ENCODE measurements at regions not wholly inside any gene's neighbourhood (a gene's known extent, or its start where the extent isn't known, plus 50 kb on each side); places are given as distances from the start of the nearest gene placed in this dataset.

DNA sequence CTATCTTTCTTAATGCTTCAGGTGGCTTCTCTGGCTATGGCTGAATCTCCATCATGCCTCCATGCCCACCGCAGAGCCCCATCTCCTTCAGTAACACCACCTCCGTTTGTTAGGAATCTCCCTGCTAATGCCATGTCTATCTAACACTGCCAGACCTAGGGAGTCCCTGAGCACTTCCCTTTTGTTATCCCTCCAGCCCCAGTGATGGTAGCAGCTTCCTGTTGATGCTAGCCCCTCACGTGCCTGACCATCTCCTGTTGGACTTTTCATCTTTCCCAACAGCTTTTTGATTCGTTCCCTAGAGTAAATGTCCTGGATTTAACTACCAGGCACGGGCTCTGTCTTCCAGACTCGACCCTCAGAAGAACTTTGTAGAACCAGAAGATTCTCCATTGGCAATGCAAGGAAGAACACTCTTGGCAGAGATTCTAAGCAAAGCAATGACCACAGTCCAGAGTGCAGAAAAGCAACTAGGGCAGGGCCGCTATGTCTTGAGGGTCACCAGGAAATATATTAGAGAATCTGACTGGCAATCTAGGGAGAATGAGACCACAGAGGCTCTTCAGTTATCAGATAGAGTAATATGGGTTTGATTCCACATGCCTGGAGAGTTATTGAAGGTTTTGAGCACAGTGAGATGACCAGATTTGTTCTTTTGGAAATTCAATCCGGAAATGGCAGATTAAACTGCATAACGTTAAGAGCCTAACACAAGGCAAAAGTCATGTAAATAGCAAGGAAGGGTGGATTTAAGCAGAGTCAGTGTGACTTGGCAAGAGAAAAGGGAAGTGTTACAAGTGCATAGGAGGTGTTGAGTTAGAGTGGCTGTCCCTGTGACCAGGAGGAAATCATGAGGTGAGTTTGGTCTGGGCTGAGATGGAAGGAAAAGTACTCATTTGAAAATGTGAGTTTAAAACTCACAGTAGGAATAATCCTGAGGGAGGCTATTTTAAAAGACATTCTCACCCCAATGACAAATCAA is 555.2 kb downstream of the ACTL7B start:
- H3K79me1 ChIP-seq (ENCODE audit: low read depth in 1 of 2, low read length in 2 of 2): no peaks in the 10 kb centered on the region
- H3K4me1 ChIP-seq (ENCODE audit: control insufficient read depth, insufficient read depth, low read length): peaks cover 5% of the 10 kb centered on the region; the same call in 1 of the 2 replicates
- H3K4me3 ChIP-seq (ENCODE audit: insufficient read depth, low read depth, low read length): no peak overlapping the region
- H3K9ac ChIP-seq (ENCODE audit: low read depth, low read length): no peak overlapping the region
- no peak overlapping the region for H3K14ac ChIP-seq (replicated peaks; ENCODE audit: low read depth, low read length)
- H2AK9ac ChIP-seq (replicated peaks; ENCODE audit: low read depth, low read length, poor library complexity): no peak overlapping the region
- no peaks in the 10 kb centered on the region for H4K20me1 ChIP-seq (ENCODE audit: insufficient read depth, low read length)
- no peak overlapping the region for H4K8ac ChIP-seq (ENCODE audit: low read depth in 2 of 2, low read length in 2 of 2)
- H3K9me1 ChIP-seq (ENCODE audit: insufficient read depth, low read length): no peaks in the 10 kb centered on the region
- H2BK15ac ChIP-seq (ENCODE audit: low read depth, low read length): no peak overlapping the region
- H3K18ac ChIP-seq (ENCODE audit: low read depth, low read length): no peak overlapping the region
- H4K91ac ChIP-seq (ENCODE audit: insufficient read depth, low read depth, low read length): no peak overlapping the region
- DNase-seq (no peak), ATAC-seq (ENCODE audit: low read depth) (no peak)
- no peak overlapping the region for H2BK20ac ChIP-seq (ENCODE audit: low read depth, low read length)
- H3K23ac ChIP-seq (ENCODE audit: low read depth, low read length): no peak overlapping the region
- no peak for TF ChIP-seq BHLHE40 (IDR thresholded peaks at IDR 0.05; ENCODE audit: low read depth, low read length)
- TF ChIP-seq, protein P1, sequence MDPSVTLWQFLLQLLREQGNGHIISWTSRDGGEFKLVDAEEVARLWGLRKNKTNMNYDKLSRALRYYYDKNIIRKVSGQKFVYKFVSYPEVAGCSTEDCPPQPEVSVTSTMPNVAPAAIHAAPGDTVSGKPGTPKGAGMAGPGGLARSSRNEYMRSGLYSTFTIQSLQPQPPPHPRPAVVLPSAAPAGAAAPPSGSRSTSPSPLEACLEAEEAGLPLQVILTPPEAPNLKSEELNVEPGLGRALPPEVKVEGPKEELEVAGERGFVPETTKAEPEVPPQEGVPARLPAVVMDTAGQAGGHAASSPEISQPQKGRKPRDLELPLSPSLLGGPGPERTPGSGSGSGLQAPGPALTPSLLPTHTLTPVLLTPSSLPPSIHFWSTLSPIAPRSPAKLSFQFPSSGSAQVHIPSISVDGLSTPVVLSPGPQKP (IDR thresholded peaks at IDR 0.05; ENCODE audit: borderline replicate concordance, low read depth, low read length): no peak
- no peak for TF ChIP-seq NFE2L2 (IDR thresholded peaks at IDR 0.05; ENCODE audit: low read depth, low read length)
- TF ChIP-seq CEBPB (IDR thresholded peaks at IDR 0.05; ENCODE audit: low read depth, low read length): no peak
- no peak for TF ChIP-seq SMC3 (IDR thresholded peaks at IDR 0.05; ENCODE audit: low read depth, low read length)
- no peak for TF ChIP-seq RCOR1 (IDR thresholded peaks at IDR 0.05; ENCODE audit: insufficient replicate concordance, low read length)
- no peak for TF ChIP-seq RFX5 (IDR thresholded peaks at IDR 0.05; ENCODE audit: low read depth, low read length)
- TF ChIP-seq CHD1 (IDR thresholded peaks at IDR 0.05; ENCODE audit: low read depth, low read length): no peak
- no peak for TF ChIP-seq MAZ (IDR thresholded peaks at IDR 0.05; ENCODE audit: borderline replicate concordance, low read depth, low read length)
- TF ChIP-seq POLR2A (IDR thresholded peaks at IDR 0.05; ENCODE audit: low read depth, low read length): no peak
- TF ChIP-seq, protein P2, sequence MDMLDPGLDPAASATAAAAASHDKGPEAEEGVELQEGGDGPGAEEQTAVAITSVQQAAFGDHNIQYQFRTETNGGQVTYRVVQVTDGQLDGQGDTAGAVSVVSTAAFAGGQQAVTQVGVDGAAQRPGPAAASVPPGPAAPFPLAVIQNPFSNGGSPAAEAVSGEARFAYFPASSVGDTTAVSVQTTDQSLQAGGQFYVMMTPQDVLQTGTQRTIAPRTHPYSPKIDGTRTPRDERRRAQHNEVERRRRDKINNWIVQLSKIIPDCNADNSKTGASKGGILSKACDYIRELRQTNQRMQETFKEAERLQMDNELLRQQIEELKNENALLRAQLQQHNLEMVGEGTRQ (IDR thresholded peaks at IDR 0.05; ENCODE audit: low read depth, low read length): no peak
- TF ChIP-seq, protein P3, sequence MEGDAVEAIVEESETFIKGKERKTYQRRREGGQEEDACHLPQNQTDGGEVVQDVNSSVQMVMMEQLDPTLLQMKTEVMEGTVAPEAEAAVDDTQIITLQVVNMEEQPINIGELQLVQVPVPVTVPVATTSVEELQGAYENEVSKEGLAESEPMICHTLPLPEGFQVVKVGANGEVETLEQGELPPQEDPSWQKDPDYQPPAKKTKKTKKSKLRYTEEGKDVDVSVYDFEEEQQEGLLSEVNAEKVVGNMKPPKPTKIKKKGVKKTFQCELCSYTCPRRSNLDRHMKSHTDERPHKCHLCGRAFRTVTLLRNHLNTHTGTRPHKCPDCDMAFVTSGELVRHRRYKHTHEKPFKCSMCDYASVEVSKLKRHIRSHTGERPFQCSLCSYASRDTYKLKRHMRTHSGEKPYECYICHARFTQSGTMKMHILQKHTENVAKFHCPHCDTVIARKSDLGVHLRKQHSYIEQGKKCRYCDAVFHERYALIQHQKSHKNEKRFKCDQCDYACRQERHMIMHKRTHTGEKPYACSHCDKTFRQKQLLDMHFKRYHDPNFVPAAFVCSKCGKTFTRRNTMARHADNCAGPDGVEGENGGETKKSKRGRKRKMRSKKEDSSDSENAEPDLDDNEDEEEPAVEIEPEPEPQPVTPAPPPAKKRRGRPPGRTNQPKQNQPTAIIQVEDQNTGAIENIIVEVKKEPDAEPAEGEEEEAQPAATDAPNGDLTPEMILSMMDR (conservative IDR thresholded peaks at IDR 0.05; ENCODE audit: low read depth, low read length): no peak
- TF ChIP-seq MXI1 (IDR thresholded peaks at IDR 0.05; ENCODE audit: borderline replicate concordance, low read depth, low read length): no peak
- no peak for TF ChIP-seq RAD21 (IDR thresholded peaks at IDR 0.05; ENCODE audit: low read length)
- intact Hi-C loops (cut with micrococcal nuclease): loop anchor here (5.0 kb wide), 1 partner anchor 97 kb away; no protein-coding TSS in a partner anchor
- H3K4me2 ChIP-seq (ENCODE audit: low read depth, low read length): no peak overlapping the region
- no peak overlapping the region for H3K56ac ChIP-seq (ENCODE audit: extremely low read depth, insufficient read depth, low read length)
- dilution Hi-C loops (cut with HindIII; ENCODE audit: low sequenced_read_pairs, unreplicated experiment): no loop called here
- H3K4ac ChIP-seq (ENCODE audit: low read depth, low read length): no peak overlapping the region
- no peaks in the 10 kb centered on the region for H3K27me3 ChIP-seq (ENCODE audit: control insufficient read depth, insufficient read depth, low read length)
- H2AFZ ChIP-seq (replicated peaks; ENCODE audit: low read length, poor library complexity): no peak overlapping the region
- POLR2A ChIA-PET (ENCODE audit: unreplicated experiment): no interaction called here
- H3K9me3 ChIP-seq (ENCODE audit: control insufficient read depth, insufficient read depth, low read length): no peaks in the 10 kb centered on the region
- no peak overlapping the region for H3K27ac ChIP-seq (ENCODE audit: insufficient read depth, low read length)
- in situ Hi-C loops (cut with MboI; ENCODE audit: low sequenced_read_pairs): no loop called here
- no TSS peak for BruUV-seq (replicated peaks)
- no peak overlapping the region for H2AK5ac ChIP-seq (ENCODE audit: low read depth, low read length)
- CTCF ChIA-PET: no interaction called here
- H4K5ac ChIP-seq (ENCODE audit: low read depth, low read length): no peak overlapping the region
- H3K36me3 ChIP-seq (ENCODE audit: control insufficient read depth, insufficient read depth, low read length): no peaks in the 10 kb centered on the region
- H2BK120ac ChIP-seq (ENCODE audit: low read depth, low read length): no peak overlapping the region
- WGBS, 2 experiments (ENCODE audit: extremely low coverage in 2 of 2, insufficient read length in 1 of 2): 78% methylated on average over 6 of the region's 9 CpGs; no CpG with 5 or more reads in 1 of the 2 experiments
- no peak overlapping the region for H2BK5ac ChIP-seq (ENCODE audit: low read depth, low read length, poor library complexity, severe bottlenecking)
